K562 (cell line): ENCODE measurements at regions not wholly inside any gene's neighbourhood (a gene's known extent, or its start where the extent isn't known, plus 50 kb on each side); places are given as distances from the start of the nearest gene placed in this dataset.

ENCODE experiments used
- ATAC-seq: fragments of 200-7000 bp; cut with Tn5 transposase; 3 replicates; pipeline ENCODE4 v1.9.1; 2020; ENCODE audit warnings: moderate library complexity
- BruUV-seq: library from RNA; stranded (reverse); fragments of 400-500 nt; replicated peaks from 2 replicates; lab custom pipeline; 2021; lab: Mats Ljungman, UMichigan
- CTCF ChIA-PET: fragments of 300-600 bp; formaldehyde crosslinking; extraction: SDS; loops from one replicate; lab custom pipeline; 2021; ENCODE audit warnings: low intra/inter-chr PET ratio; lab: Yijun Ruan, JAX
- POLR2A ChIA-PET: fragments of 300-600, 350-650 bp; sonication (Branson Sonifier 250); formaldehyde crosslinking; extraction: SDS; loops from one replicate; lab custom pipeline; 2021; ENCODE audit warnings: antibody characterized with exemption, inconsistent platforms; lab: Yijun Ruan, JAX
- DNase-seq, 4 experiments: peaks; one replicate each; pipeline versions ENCODE4 v3.0.0 to v3.0.0-alpha.2; 2011 to 2018; ENCODE audit warnings: low spot score in 3 of 4, mixed read lengths in 3 of 4; ENCODE audit errors: extremely low read depth in 1 of 4
- FAIRE-seq: peaks from 2 replicates; lab custom pipeline; 2011; peaks lifted over from hg19 to GRCh38; lab: Jason Lieb, UNC
- H2AFZ ChIP-seq: 2 replicates; pipeline ENCODE4 v1.6.0; 2011; ENCODE audit warnings: low read depth, low read length, control low read depth, inconsistent platforms
- H3K27ac ChIP-seq: fragments of 200-600 bp; 3 replicates; pipeline ENCODE4 v1.8.0; 2011; ENCODE audit warnings: low read depth, mild to moderate bottlenecking, control low read depth, inconsistent platforms, low read length, moderate library complexity, mixed read lengths; ENCODE audit errors: extremely low read depth
- H3K27me3 ChIP-seq, 2 experiments: fragments of 300-600 bp in 1 of 2; 2 replicates in 1 of 2; 3 replicates in 1 of 2; pipeline versions ENCODE4 v1.6.0 to v1.8.0; 2011; ENCODE audit warnings: inconsistent platforms in 2 of 2, low read length in 2 of 2, mild to moderate bottlenecking in 1 of 2, mixed read lengths in 1 of 2, moderate library complexity in 1 of 2; ENCODE audit not compliant: control insufficient read depth in 2 of 2, insufficient read depth in 2 of 2
- H3K36me3 ChIP-seq: fragments of 300-600 bp; 3 replicates; pipeline ENCODE4 v1.8.0; 2011; ENCODE audit warnings: mild to moderate bottlenecking, low read length, inconsistent platforms; ENCODE audit not compliant: control insufficient read depth, insufficient read depth
- H3K4me1 ChIP-seq, 2 experiments: fragments of 200-600 bp in 1 of 2; replicated peaks in 1 of 2; 2 replicates in 1 of 2; 3 replicates in 1 of 2; pipeline versions ENCODE4 v1.5.1 to v1.8.0; 2011; ENCODE audit warnings: inconsistent platforms in 2 of 2, low read length in 2 of 2, mild to moderate bottlenecking in 1 of 2, mixed read lengths in 1 of 2, moderate library complexity in 1 of 2; ENCODE audit not compliant: control insufficient read depth in 2 of 2, insufficient read depth in 2 of 2
- H3K4me2 ChIP-seq: 2 replicates; pipeline ENCODE4 v1.6.1; 2011; ENCODE audit warnings: low read length, control low read depth, inconsistent platforms, mixed read lengths; ENCODE audit not compliant: insufficient read depth
- H3K4me3 ChIP-seq: fragments of 200-600 bp; sonication (generic), shearing (Covaris generic); 2 replicates; pipeline ENCODE4 v1.5.1; 2016; ENCODE audit warnings: control low read depth, inconsistent platforms
- H3K79me2 ChIP-seq: fragments of 200-600 bp; 3 replicates; pipeline ENCODE4 v1.8.0; 2011; ENCODE audit warnings: low read length, inconsistent platforms; ENCODE audit not compliant: control insufficient read depth, insufficient read depth
- H3K9ac ChIP-seq, 2 experiments: 2 replicates each; pipeline versions ENCODE4 v1.6.0 to v1.6.1; 2011; ENCODE audit warnings: low read depth in 2 of 2, low read length in 2 of 2, control low read depth in 1 of 2, inconsistent platforms in 1 of 2, mild to moderate bottlenecking in 1 of 2, mixed read lengths in 1 of 2; ENCODE audit not compliant: insufficient read depth in 1 of 2
- H3K9me1 ChIP-seq: one replicate; pipeline ENCODE4 v1.6.0; 2011; ENCODE audit warnings: inconsistent platforms, mild to moderate bottlenecking, low read length, moderate library complexity; ENCODE audit not compliant: control insufficient read depth, insufficient read depth
- H3K9me3 ChIP-seq: replicated peaks from 2 replicates; pipeline ENCODE4 v1.5.1; 2011; ENCODE audit warnings: low read depth, low read length, inconsistent platforms; ENCODE audit not compliant: control insufficient read depth, insufficient read depth
- H4K20me1 ChIP-seq: replicated peaks from 2 replicates; pipeline ENCODE4 v1.6.1; 2011; ENCODE audit warnings: low read length, inconsistent platforms, mixed read lengths; ENCODE audit not compliant: control insufficient read depth, insufficient read depth
- ARID4B ChIP-seq: sonication (generic); formaldehyde crosslinking; IDR thresholded peaks from 2 replicates; pipeline ENCODE4 v1.8.0; 2022; ENCODE audit warnings: mild to moderate bottlenecking, missing genetic modification reagents
- HCFC1 ChIP-seq: IDR thresholded peaks from 2 replicates; pipeline ENCODE4 v1.6.1; 2012; ENCODE audit warnings: low read depth, low read length, improper control_type of control experiment
- NR1H2 ChIP-seq: sonication (generic); formaldehyde crosslinking; IDR thresholded peaks from 2 replicates; pipeline ENCODE4 v1.4.0; 2020; ENCODE audit warnings: mild to moderate bottlenecking, missing genetic modification reagents
- NUFIP1 ChIP-seq: fragments of 450-650 bp; IDR thresholded peaks from 2 replicates; pipeline ENCODE4 v1.6.1; 2018; ENCODE audit not compliant: partially characterized antibody
- POLR3G ChIP-seq: IDR thresholded peaks from 2 replicates; pipeline ENCODE4 v1.6.1; 2011; ENCODE audit not compliant: insufficient read length, insufficient replicate concordance; ENCODE audit errors: extremely low read depth
- THAP12 ChIP-seq: fragments of 250-450 bp; sonication (Bioruptor Pico); IDR thresholded peaks from 2 replicates; pipeline ENCODE4 v1.9.0; 2021; ENCODE audit warnings: mild to moderate bottlenecking, inconsistent platforms
- WGBS: fragments of 100-300 bp; shearing (Covaris generic); methylation state at CpG from one replicate; pipeline ENCODE4 v1.1.6; 2016; ENCODE audit warnings: low coverage, mixed read lengths; ENCODE audit not compliant: insufficient coverage; ENCODE audit errors: missing lambda C conversion rate; 5-methylcytosine and 5-hydroxymethylcytosine counted together
- in situ Hi-C: fragments of 300-500 bp; cut with MboI; formaldehyde crosslinking; loops from 4 replicates; pipeline ENCODE4 v1.15.0; 2018; ENCODE audit warnings: inconsistent platforms, mixed read lengths
- intact Hi-C: fragments of 100-400 bp; cut with micrococcal nuclease; formaldehyde crosslinking; loops from 2 replicates; pipeline ENCODE4 v1.14.2; 2022
- TF ChIP-seq, protein P1 (sequence below): sonication (generic); formaldehyde crosslinking; IDR thresholded peaks from 2 replicates; pipeline ENCODE4 v1.8.0; 2022; ENCODE audit warnings: mild to moderate bottlenecking, missing genetic modification reagents
- TF ChIP-seq, protein P2 (sequence below): fragments of 250-450 bp; sonication (Bioruptor Pico); IDR thresholded peaks from 2 replicates; pipeline ENCODE4 v1.4.0; 2020

DNA sequence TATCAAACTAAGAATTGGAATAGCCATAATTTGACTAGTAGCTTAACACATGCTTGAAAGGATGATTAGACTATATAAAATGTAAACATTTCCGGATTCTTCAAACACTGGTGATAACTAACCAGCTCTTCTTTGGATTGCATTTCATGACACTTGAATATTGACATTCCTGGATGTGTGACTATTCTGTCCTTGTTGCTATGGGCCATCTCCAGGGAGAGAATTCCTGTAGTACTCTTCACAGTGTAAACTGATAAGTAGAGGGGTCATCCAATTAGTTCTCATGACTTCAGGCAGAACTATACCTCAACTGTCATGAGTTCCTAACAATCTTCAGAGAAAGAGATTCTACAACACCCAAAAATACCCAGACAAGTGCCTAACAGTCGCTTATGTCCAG, 1026.7 kb upstream of the TENM3 start:
- intact Hi-C loops = no loop called here
- FAIRE-seq (no peak), ATAC-seq (no peak), DNase-seq (no peak)
- no TSS peak for BruUV-seq
- H3K9ac ChIP-seq = no peak overlapping the region
- no peaks in the 10 kb centered on the region for H3K27me3 ChIP-seq
- H3K79me2 ChIP-seq = no peaks in the 10 kb centered on the region
- H4K20me1 ChIP-seq = no peaks in the 10 kb centered on the region
- ChIA-PET POLR2A (no interaction called here), CTCF (no interaction called here)
- 0% methylated on average over 2 of the region's 2 CpGs for WGBS
- no peak overlapping the region for H3K4me2 ChIP-seq
- no peak overlapping the region for H3K27ac ChIP-seq
- in situ Hi-C loops = no loop called here
- H3K4me3 ChIP-seq = no peak overlapping the region
- H3K9me3 ChIP-seq = no peaks in the 10 kb centered on the region
- H3K9me1 ChIP-seq = no peaks in the 10 kb centered on the region
- no peak overlapping the region for H2AFZ ChIP-seq
- H3K4me1 ChIP-seq = no peaks in the 10 kb centered on the region
- H3K36me3 ChIP-seq = no peaks in the 10 kb centered on the region
- no peak for TF ChIP-seq HCFC1
- no peak for TF ChIP-seq NUFIP1
- TF ChIP-seq NR1H2 (CRISPR knock-in tag) = no peak
- TF ChIP-seq POLR3G = no peak
- no peak for TF ChIP-seq THAP12 (CRISPR knock-in tag)
- TF ChIP-seq ARID4B = no peak
- TF ChIP-seq, protein P1, sequence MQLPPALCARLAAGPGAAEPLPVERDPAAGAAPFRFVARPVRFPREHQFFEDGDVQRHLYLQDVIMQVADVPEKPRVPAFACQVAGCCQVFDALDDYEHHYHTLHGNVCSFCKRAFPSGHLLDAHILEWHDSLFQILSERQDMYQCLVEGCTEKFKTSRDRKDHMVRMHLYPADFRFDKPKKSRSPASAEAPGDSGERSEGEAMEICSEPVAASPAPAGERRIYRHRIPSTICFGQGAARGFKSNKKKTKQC (CRISPR knock-in tag) = no peak
- TF ChIP-seq, protein P2, sequence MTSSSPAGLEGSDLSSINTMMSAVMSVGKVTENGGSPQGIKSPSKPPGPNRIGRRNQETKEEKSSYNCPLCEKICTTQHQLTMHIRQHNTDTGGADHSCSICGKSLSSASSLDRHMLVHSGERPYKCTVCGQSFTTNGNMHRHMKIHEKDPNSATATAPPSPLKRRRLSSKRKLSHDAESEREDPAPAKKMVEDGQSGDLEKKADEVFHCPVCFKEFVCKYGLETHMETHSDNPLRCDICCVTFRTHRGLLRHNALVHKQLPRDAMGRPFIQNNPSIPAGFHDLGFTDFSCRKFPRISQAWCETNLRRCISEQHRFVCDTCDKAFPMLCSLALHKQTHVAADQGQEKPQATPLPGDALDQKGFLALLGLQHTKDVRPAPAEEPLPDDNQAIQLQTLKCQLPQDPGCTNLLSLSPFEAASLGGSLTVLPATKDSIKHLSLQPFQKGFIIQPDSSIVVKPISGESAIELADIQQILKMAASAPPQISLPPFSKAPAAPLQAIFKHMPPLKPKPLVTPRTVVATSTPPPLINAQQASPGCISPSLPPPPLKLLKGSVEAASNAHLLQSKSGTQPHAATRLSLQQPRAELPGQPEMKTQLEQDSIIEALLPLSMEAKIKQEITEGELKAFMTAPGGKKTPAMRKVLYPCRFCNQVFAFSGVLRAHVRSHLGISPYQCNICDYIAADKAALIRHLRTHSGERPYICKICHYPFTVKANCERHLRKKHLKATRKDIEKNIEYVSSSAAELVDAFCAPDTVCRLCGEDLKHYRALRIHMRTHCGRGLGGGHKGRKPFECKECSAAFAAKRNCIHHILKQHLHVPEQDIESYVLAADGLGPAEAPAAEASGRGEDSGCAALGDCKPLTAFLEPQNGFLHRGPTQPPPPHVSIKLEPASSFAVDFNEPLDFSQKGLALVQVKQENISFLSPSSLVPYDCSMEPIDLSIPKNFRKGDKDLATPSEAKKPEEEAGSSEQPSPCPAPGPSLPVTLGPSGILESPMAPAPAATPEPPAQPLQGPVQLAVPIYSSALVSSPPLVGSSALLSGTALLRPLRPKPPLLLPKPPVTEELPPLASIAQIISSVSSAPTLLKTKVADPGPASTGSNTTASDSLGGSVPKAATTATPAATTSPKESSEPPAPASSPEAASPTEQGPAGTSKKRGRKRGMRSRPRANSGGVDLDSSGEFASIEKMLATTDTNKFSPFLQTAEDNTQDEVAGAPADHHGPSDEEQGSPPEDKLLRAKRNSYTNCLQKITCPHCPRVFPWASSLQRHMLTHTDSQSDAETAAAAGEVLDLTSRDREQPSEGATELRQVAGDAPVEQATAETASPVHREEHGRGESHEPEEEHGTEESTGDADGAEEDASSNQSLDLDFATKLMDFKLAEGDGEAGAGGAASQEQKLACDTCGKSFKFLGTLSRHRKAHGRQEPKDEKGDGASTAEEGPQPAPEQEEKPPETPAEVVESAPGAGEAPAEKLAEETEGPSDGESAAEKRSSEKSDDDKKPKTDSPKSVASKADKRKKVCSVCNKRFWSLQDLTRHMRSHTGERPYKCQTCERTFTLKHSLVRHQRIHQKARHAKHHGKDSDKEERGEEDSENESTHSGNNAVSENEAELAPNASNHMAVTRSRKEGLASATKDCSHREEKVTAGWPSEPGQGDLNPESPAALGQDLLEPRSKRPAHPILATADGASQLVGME = no peak
